ENCODE measurements at regions not wholly inside any gene's neighbourhood (a gene's known extent, or its start where the extent isn't known, plus 50 kb on each side); places are given as distances from the start of the nearest gene placed in this dataset.

- peak in 1 of 2 experiments; percentile 60; a peak in 1 of 4 replicates for TF ChIP-seq REST (IDR thresholded peaks at IDR 0.05; ENCODE audit: borderline replicate concordance in 1 of 2, low read depth in 1 of 2, low read length in 2 of 2)
- no peak for TF ChIP-seq MEIS2 (CRISPR knock-in tag; IDR thresholded peaks at IDR 0.05)
- peak; percentile 99 for TF ChIP-seq SALL1 (CRISPR knock-in tag; IDR thresholded peaks at IDR 0.05)
- peak; percentile 94 for TF ChIP-seq NR2C2 (CRISPR knock-in tag; IDR thresholded peaks at IDR 0.05; ENCODE audit: borderline replicate concordance)
- no peak for TF ChIP-seq SIN3B (IDR thresholded peaks at IDR 0.05; ENCODE audit: low read length)
- TF ChIP-seq CREB1 (IDR thresholded peaks at IDR 0.05), result no peak
- TF ChIP-seq CREB1 (CRISPR knock-in tag; IDR thresholded peaks at IDR 0.05), result peak; percentile 73; the same call in 1 of the 2 replicates
- TF ChIP-seq ATF1 (CRISPR knock-in tag; IDR thresholded peaks at IDR 0.05), result no peak
- peak; percentile 94 for TF ChIP-seq ZBTB33 (CRISPR knock-in tag; IDR thresholded peaks at IDR 0.05)
- peak; percentile 60; the same call in 1 of the 2 replicates for TF ChIP-seq ZFP36L2 (CRISPR knock-in tag; IDR thresholded peaks at IDR 0.05)
- peak; percentile 38; the same call in 1 of the 2 replicates for TF ChIP-seq BCL3 (CRISPR knock-in tag; IDR thresholded peaks at IDR 0.05)
- no peak for TF ChIP-seq SETDB1 (CRISPR knock-in tag; IDR thresholded peaks at IDR 0.05; ENCODE audit: borderline replicate concordance)
- no peak for TF ChIP-seq MTF1 (CRISPR knock-in tag; IDR thresholded peaks at IDR 0.05)
- TF ChIP-seq EHMT2 (IDR thresholded peaks at IDR 0.05; ENCODE audit: borderline replicate concordance, low read depth, low read length), result peak; percentile 66; the same call in 1 of the 2 replicates
- peak; percentile 80 for TF ChIP-seq PHF21A (CRISPR knock-in tag; IDR thresholded peaks at IDR 0.05)
- no peak for TF ChIP-seq GPN1 (CRISPR knock-in tag; IDR thresholded peaks at IDR 0.05; ENCODE audit: borderline replicate concordance)
- TF ChIP-seq MTERF4 (CRISPR knock-in tag; IDR thresholded peaks at IDR 0.05), result peak; percentile 76; the same call in 1 of the 2 replicates
- peak; percentile 73 for TF ChIP-seq ELF1 (CRISPR knock-in tag; IDR thresholded peaks at IDR 0.05)
- TF ChIP-seq ZNF780A (CRISPR knock-in tag; IDR thresholded peaks at IDR 0.05), result peak; percentile 85; the same call in 1 of the 2 replicates
- no peak for TF ChIP-seq ZBTB14 (CRISPR knock-in tag; IDR thresholded peaks at IDR 0.05)
Observed at GRCh38 chr5:173802670-173803165, 85.4 kb upstream of the CPEB4 start (continued).

Data from HepG2 (cell line).